Motor neuron (in vitro differentiated cells): ENCODE measurements at regions not wholly inside any gene's neighbourhood (a gene's known extent, or its start where the extent isn't known, plus 50 kb on each side); places are given as distances from the start of the nearest gene placed in this dataset.

Source experiments
- ATAC-seq, 8 experiments: fragments of 200-7000 bp; cut with Tn5 transposase; replicated peaks in 6 of 8; 2 replicates each; pipeline ENCODE4 v1.8.0; 2021; ENCODE audit warnings: mild to moderate bottlenecking in 8 of 8, moderate library complexity in 8 of 8
- H3K27ac ChIP-seq, 2 donors: fragments of 250-450 bp; sonication (Bioruptor Pico); 2 replicates each; pipeline ENCODE4 v1.9.0; 2021; ENCODE audit warnings: antibody characterized with exemption in 2 of 2, mild to moderate bottlenecking in 2 of 2, moderate library complexity in 1 of 2
- H3K4me1 ChIP-seq, 2 donors: fragments of 250-450 bp; sonication (Bioruptor Pico); replicated peaks in 1 of 2; 2 replicates each; pipeline ENCODE4 v1.6.1; 2021; ENCODE audit warnings: antibody characterized with exemption in 2 of 2, mild to moderate bottlenecking in 2 of 2, moderate library complexity in 1 of 2
- H3K4me3 ChIP-seq, 5 donors: fragments of 250-450 bp; sonication (Bioruptor Pico); 2 replicates each; pipeline ENCODE4 v1.9.0; 2021; ENCODE audit warnings: antibody characterized with exemption in 5 of 5, mild to moderate bottlenecking in 5 of 5, moderate library complexity in 4 of 5
- WGBS, 10 experiments: fragments of 450-650 bp; shearing (Covaris generic); methylation state at CpG; one replicate each; pipeline ENCODE4 v1.0.0; 2022; 5-methylcytosine and 5-hydroxymethylcytosine counted together
- in situ Hi-C, 9 experiments: fragments of 400-800 bp; cut with MboI; loops; one replicate each; pipeline ENCODE4 v1.15.0; 2021; ENCODE audit warnings: low sequenced_read_pairs in 9 of 9, low pct_unique_long_range_greater_than_20kb in 2 of 9; ENCODE audit not compliant: unreplicated experiment in 9 of 9

- no peak overlapping the region for H3K4me3 ChIP-seq
- in situ Hi-C loops, result loop anchor here in 1 of 9 experiments (25.0 kb wide), 3 partner anchors 163 to 687 kb away; no protein-coding TSS in a partner anchor
- peaks cover 0 to 15% of the 10 kb centered on the region in 2 donors for H3K4me1 ChIP-seq
- WGBS, 10 experiments, result 44 to 100% (median 87%) methylated on average over 1 to 2 of the region's 2 CpGs
- H3K27ac ChIP-seq, result no peak overlapping the region
- ATAC-seq, result no peak
Observed at GRCh38 chr3:117549716-117550115, 840.1 kb downstream of the TUSC7 start.

- no peak overlapping the region for H3K4me3 ChIP-seq
- WGBS, 10 experiments, result 62 to 100% (median 91%) methylated on average over 1 to 2 of the region's 2 CpGs; no CpG with 5 or more reads in 6 of the 10 experiments
- H3K4me1 ChIP-seq, result peaks cover 0 to 15% of the 10 kb centered on the region in 2 donors
- no peak overlapping the region for H3K27ac ChIP-seq
- no peak for ATAC-seq
- in situ Hi-C loops, result loop anchor here in 1 of 9 experiments (25.0 kb wide), 1 partner anchor 437 kb away; no protein-coding TSS in a partner anchor
Observed at GRCh38 chr3:117550766-117551165, 841.2 kb downstream of the TUSC7 start.

- Histone ChIP-seq H3K4me1 (peaks cover 11 to 15% of the 10 kb centered on the region in 2 donors), H3K4me3 (no peak overlapping the region), H3K27ac (no peak overlapping the region)
- WGBS, 10 experiments, result 0 to 100% (median 81%) methylated on average over 1 to 2 of the region's 2 CpGs
- peak in 1 of 8 experiments; percentile 37 for ATAC-seq
- in situ Hi-C loops, result loop anchor here in 1 of 9 experiments (25.0 kb wide), 1 partner anchor 434 kb away; no protein-coding TSS in a partner anchor
Observed at GRCh38 chr3:117553461-117553860, 843.9 kb downstream of the TUSC7 start.

GRCh38 chr3:117556646-117557407 is 847.2 kb downstream of the TUSC7 start:
- peak in 5 of 8 experiments; percentile 14 to 51 (median 45) for ATAC-seq
- in situ Hi-C loops, result loop anchor here in 1 of 9 experiments (25.0 kb wide), 1 partner anchor 430 kb away; no protein-coding TSS in a partner anchor
- WGBS, 10 experiments, result 18 to 100% (median 43%) methylated on average over 1 to 2 of the region's 2 CpGs; no CpG with 5 or more reads in 3 of the 10 experiments
- peaks cover 11 to 15% of the 10 kb centered on the region in 2 donors for H3K4me1 ChIP-seq
- peak overlapping the region; percentile 7 to 34 for H3K27ac ChIP-seq
- H3K4me3 ChIP-seq, result no peak overlapping the region

- in situ Hi-C loops, result loop anchor here in 1 of 9 experiments (25.0 kb wide), 1 partner anchor 430 kb away; no protein-coding TSS in a partner anchor
- Histone ChIP-seq H3K4me3 (no peak overlapping the region), H3K27ac (peak overlapping the region; percentile 13 to 34), H3K4me1 (peaks cover 11 to 15% of the 10 kb centered on the region in 2 donors)
- 17 to 100% (median 62%) methylated on average over 1 to 2 of the region's 2 CpGs for WGBS, 10 experiments
- ATAC-seq, result peak in 5 of 8 experiments; percentile 82 to 96 (median 90)
Observed at GRCh38 chr3:117557464-117558090, 848.0 kb downstream of the TUSC7 start.

- no peak overlapping the region for H3K4me3 ChIP-seq
- H3K4me1 ChIP-seq, result peaks cover 11 to 15% of the 10 kb centered on the region in 2 donors
- in situ Hi-C loops, result loop anchor here in 1 of 9 experiments (25.0 kb wide), 1 partner anchor 429 kb away; no protein-coding TSS in a partner anchor
- H3K27ac ChIP-seq, result no peak overlapping the region
- 0 to 100% (median 64%) methylated on average over 1 of the region's 1 CpG; no CpG with 5 or more reads in 2 of the 10 experiments for WGBS, 10 experiments
- ATAC-seq, result no peak
Observed at GRCh38 chr3:117558681-117559080, 849.1 kb downstream of the TUSC7 start.

- peaks cover 8 to 17% of the 10 kb centered on the region in 2 donors for H3K4me1 ChIP-seq
- H3K4me3 ChIP-seq, result no peak overlapping the region
- in situ Hi-C loops, result loop anchor here in 1 of 9 experiments (25.0 kb wide), 1 partner anchor 425 kb away; no protein-coding TSS in a partner anchor
- 17 to 83% (median 72%) methylated on average over 1 to 2 of the region's 2 CpGs; no CpG with 5 or more reads in 6 of the 10 experiments for WGBS, 10 experiments
- no peak overlapping the region for H3K27ac ChIP-seq
- ATAC-seq, result no peak
Observed at GRCh38 chr3:117562000-117562399, 852.4 kb downstream of the TUSC7 start.

GRCh38 chr3:117563063-117563462 is 853.5 kb downstream of the TUSC7 start:
- no peak overlapping the region for H3K4me3 ChIP-seq
- H3K27ac ChIP-seq, result no peak overlapping the region
- no peak for ATAC-seq
- in situ Hi-C loops, result loop anchor here in 1 of 9 experiments (25.0 kb wide), 1 partner anchor 424 kb away; no protein-coding TSS in a partner anchor
- H3K4me1 ChIP-seq, result peaks cover 6 to 7% of the 10 kb centered on the region in 2 donors
- WGBS, 10 experiments, result 41 to 95% (median 87%) methylated on average over 2 to 4 of the region's 4 CpGs; no CpG with 5 or more reads in 1 of the 10 experiments

GRCh38 chr3:117565777-117566176 is 856.2 kb downstream of the TUSC7 start:
- Histone ChIP-seq H3K4me3 (no peak overlapping the region), H3K4me1 (peaks cover 2 to 4% of the 10 kb centered on the region in 2 donors), H3K27ac (no peak overlapping the region)
- ATAC-seq, result no peak
- in situ Hi-C loops, result loop anchor here in 1 of 9 experiments (25.0 kb wide), 1 partner anchor 422 kb away; no protein-coding TSS in a partner anchor

GRCh38 chr3:117566926-117567325 is 857.3 kb downstream of the TUSC7 start:
- Histone ChIP-seq H3K4me1 (peaks cover 2 to 4% of the 10 kb centered on the region in 2 donors), H3K27ac (no peak overlapping the region), H3K4me3 (no peak overlapping the region)
- ATAC-seq, result no peak
- in situ Hi-C loops, result loop anchor here in 1 of 9 experiments (25.0 kb wide), 1 partner anchor 420 kb away; no protein-coding TSS in a partner anchor
- 0 to 100% (median 87%) methylated on average over 1 to 2 of the region's 2 CpGs; no CpG with 5 or more reads in 2 of the 10 experiments for WGBS, 10 experiments

- 0 to 58% (median 13%) methylated on average over 1 to 3 of the region's 3 CpGs; no CpG with 5 or more reads in 2 of the 10 experiments for WGBS, 10 experiments
- peak in 4 of 8 experiments; percentile 23 to 66 (median 49) for ATAC-seq
- Histone ChIP-seq H3K4me3 (no peak overlapping the region), H3K27ac (no peak overlapping the region), H3K4me1 (peaks cover 2 to 4% of the 10 kb centered on the region in 2 donors)
- in situ Hi-C loops, result loop anchor here in 1 of 9 experiments (25.0 kb wide), 1 partner anchor 420 kb away; no protein-coding TSS in a partner anchor
Observed at GRCh38 chr3:117567382-117567781, 857.8 kb downstream of the TUSC7 start.

GRCh38 chr3:117567906-117568305 is 858.3 kb downstream of the TUSC7 start:
- ATAC-seq, result no peak
- Histone ChIP-seq H3K4me3 (no peak overlapping the region), H3K27ac (no peak overlapping the region), H3K4me1 (peaks cover 2 to 4% of the 10 kb centered on the region in 2 donors)
- in situ Hi-C loops, result loop anchor here in 1 of 9 experiments (25.0 kb wide), 1 partner anchor 419 kb away; no protein-coding TSS in a partner anchor
